T-helper 1 cell treated with Interleukin-12 subunit alpha and Interleukin-12 subunit beta and Interleukin-4 antibody, amounts not matched to agents 30 ng/mL and 1 ng/mL, for 36 hours (primary cell): ENCODE measurements at regions not wholly inside any gene's neighbourhood (a gene's known extent, or its start where the extent isn't known, plus 50 kb on each side); places are given as distances from the start of the nearest gene placed in this dataset.

ENCODE experiments used
- intact Hi-C: fragments of 100-400 bp; cut with micrococcal nuclease; formaldehyde crosslinking; loops from one replicate; pipeline ENCODE4 v1.15.1; 2024

GRCh38 chr6:94089941-94090340 is 670.6 kb upstream of the EPHA7 start:
- intact Hi-C loops, result no loop called here

DNA sequence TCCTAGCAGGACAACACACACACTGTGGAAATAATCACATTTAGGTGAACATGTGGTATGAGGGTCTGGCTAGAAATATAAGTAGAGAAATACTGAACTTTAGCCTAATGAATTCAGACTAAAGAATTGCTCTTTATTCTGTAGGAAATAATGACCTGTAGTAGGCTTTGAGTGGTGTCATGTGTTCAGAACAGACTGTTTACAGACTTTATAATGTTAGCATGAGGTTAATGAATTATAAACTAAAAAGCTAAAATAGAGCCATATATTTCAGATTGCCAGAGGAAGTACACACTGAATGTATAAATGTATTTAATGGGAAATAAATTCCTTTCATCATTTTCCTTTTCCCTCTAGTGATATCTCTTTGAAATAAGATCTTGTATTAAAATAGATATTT is 669.5 kb upstream of the EPHA7 start:
- intact Hi-C loops, result no loop called here

DNA sequence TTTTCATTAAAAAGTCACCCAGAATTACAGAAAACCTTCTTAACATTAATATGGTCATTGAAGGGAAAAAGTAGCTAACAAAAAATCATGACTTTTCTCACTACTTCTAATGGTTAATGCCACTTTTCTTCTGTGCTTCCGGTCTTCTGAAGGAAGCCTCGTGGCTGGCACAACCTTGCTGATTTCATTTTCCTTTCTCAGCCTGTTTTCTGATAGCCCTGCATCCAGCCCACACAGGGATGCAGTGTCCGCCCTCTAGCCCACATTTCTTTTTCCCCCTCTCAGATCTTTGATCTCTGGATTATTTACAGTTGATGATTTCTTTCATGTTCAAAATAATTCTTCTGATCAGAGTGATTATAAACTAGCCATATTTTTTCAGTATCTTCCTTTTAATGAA is 655.4 kb upstream of the EPHA7 start:
- intact Hi-C loops, result no loop called here

DNA sequence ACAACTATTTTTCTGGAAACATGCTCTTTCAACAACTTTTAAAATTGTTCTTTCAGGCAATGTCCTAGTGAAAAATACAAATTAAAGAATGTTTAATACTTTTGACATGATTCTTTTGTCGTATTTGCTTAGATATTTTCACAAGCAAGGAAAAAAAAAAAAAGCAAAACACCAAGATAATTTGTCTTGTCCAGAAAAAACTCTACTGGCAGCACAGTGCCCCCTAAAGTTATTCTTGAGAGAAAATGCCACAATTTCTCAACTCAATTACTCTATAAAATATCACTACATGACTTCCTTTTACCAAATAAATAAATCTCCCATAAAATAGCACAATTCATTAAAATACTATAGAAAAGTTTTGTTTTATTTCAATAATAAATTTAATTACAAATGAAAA is 652.5 kb upstream of the EPHA7 start:
- intact Hi-C loops, result no loop called here

GRCh38 chr6:94065707-94066337 is 646.5 kb upstream of the EPHA7 start:
- intact Hi-C loops, result no loop called here

DNA sequence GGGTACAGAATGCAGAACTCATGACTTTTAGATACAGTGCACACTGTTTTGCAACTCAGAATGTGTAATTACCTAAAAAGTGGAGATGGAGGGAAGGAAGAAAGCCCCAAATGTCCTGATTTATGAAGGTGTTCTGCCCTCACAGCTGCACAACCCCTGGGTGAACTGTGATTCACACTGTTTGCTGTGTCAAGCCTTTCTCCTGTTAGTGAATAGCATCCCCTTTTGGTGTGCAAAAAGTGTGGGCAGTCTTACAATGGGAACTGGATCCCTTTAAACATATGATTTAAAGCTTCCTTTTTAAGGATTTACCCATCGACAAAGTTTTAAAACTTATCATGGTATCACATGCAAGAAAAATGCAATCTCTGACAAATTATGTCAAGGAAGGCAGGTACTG is 633.4 kb upstream of the EPHA7 start:
- intact Hi-C loops, result no loop called here

GRCh38 chr6:94050515-94050914 is 631.2 kb upstream of the EPHA7 start:
- intact Hi-C loops, result no loop called here

DNA sequence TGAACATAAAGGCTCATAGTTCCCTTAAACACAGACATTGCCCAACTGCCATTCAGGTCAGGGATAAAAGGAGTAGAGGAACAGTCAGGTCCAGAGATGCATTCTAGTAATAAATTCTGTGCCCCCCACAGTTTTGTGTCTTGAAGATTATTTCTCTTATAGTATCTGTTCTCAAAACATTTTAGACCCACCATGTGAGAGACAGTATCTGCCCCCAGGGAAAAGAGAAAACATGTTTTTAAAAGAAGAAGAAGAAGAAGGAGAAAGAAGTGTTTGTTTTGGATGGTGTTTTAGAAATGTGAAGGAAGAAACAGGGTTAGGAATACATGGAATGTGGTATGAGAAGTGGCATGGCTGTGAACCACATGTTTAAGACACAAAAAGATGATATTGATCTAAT is 629.6 kb upstream of the EPHA7 start:
- intact Hi-C loops, result no loop called here

- intact Hi-C loops, result no loop called here
Observed at GRCh38 chr6:94045099-94045829, 625.9 kb upstream of the EPHA7 start.

GRCh38 chr6:94041945-94042709 is 622.8 kb upstream of the EPHA7 start:
- intact Hi-C loops, result no loop called here

DNA sequence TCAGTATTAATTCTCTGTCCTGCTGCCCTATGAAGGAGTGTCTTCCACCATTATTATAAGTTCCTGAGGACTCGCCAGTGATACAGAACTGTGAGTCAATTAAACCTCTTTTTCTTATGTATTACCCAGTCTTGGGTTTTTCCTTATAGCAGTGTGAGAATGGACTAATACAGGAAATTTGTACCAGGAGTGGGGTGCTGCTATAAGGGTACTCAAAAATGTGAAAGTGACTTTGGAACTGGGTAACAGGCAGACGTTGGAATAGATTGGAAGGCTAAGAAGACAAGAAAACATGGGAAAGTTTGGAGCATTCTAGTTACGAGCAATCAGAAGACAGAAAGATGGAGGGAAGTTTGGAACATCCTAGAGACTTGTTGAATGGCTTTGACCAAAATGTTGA is 616.7 kb upstream of the EPHA7 start:
- intact Hi-C loops, result no loop called here

GRCh38 chr6:94027374-94027773 is 608.0 kb upstream of the EPHA7 start:
- intact Hi-C loops, result no loop called here

- intact Hi-C loops, result no loop called here
Observed at GRCh38 chr6:94026575-94026974, 607.2 kb upstream of the EPHA7 start.

GRCh38 chr6:94005835-94006234 is 586.5 kb upstream of the EPHA7 start:
- intact Hi-C loops, result no loop called here

GRCh38 chr6:93992976-93993375 is 573.6 kb upstream of the EPHA7 start:
- intact Hi-C loops, result no loop called here

DNA sequence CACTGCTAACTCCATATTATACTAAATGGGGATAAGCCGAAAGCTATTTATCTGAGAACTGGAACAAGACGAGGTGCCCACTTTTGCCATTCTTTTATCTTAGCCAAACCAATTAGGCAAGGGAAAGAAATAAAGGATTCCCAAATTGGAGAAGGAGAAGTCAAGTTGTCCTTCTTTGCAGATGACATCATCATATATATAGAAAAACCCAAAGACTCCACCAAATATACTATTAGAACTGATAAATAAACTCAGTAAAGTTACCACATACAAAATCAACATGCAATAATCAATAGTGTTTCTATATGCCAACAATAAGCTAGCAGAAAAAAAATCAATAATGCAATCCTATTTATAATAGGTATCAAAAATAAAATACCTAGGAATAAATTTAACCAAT is 570.3 kb upstream of the EPHA7 start:
- intact Hi-C loops, result no loop called here

GRCh38 chr6:93985953-93986352 is 566.6 kb upstream of the EPHA7 start:
- intact Hi-C loops, result no loop called here

DNA sequence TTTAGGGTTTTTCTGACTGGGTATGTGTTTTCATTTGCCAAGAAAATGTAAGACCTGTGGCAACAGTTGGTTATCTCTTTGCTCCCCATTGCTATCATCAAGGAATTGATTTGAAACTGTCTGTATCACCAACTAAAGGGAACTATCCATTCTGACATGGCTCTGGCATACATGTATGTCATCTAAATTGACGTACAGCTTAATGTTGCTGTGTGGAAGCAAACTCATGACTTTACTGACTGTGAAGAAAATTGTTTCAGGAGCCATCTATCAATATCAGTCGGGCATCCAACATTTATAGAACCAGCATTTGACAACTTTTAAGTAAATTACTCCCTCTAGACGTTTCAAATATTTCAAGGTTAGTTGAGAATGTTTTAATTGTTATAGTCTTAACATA is 555.8 kb upstream of the EPHA7 start:
- intact Hi-C loops, result no loop called here

DNA sequence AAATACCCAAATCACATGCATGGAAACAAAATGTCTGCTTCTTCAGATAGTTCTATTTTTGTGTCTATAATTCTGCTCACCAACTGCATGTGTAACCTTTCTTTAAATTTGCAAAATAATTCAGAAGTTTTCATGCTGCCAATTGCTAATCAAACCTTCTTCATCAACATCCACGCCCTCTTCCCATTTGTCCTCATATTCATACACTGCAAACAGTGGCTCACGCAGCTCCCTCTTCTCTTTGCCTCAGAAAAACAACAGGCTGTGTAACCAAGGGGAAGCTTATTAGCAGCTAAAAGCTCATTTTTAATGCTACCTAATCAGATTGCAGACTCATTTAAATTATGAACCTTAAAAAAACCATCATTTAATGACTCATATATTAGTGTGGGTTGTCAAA is 555.0 kb upstream of the EPHA7 start:
- intact Hi-C loops, result no loop called here

DNA sequence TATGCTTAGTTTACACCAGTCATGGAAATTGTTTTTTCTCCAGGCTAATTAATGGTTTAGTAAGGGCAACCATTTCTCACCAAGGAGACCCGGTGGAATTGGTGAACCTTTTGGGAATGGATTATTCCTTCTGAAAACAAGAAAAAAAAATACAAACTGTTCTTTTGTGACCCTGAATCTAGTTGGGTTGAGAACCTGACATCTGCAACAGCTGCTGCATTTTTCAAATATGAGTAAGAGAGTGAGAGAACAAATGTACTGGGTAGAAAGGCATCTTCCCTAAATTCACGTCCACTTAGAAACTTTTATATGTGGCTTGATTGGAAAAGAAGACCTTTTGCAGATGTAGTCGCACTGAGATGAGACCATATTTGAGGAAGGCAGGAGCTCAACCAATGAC is 553.4 kb upstream of the EPHA7 start:
- intact Hi-C loops, result no loop called here

GRCh38 chr6:93970684-93971083 is 551.3 kb upstream of the EPHA7 start:
- intact Hi-C loops, result no loop called here

DNA sequence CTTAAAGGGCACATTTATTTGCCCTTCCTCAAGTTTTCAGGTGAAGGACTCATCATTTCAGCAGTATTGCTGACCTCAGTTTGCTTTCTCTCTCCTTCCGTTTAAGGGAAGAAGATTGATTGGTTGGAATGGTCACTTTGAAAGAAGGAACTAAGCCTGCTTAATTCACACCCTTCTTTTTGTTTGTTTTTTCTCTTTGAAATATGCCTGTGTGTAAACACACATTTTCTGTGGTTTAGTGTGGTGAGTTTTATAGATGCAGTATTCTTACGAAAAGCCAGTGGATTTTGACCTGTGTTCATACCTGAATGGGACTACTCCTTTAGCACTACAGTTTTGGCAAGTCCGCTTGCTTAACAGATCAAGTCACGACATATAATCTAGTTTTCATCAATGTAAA is 548.8 kb upstream of the EPHA7 start:
- intact Hi-C loops, result no loop called here

GRCh38 chr6:93964926-93965325 is 545.6 kb upstream of the EPHA7 start:
- intact Hi-C loops, result no loop called here
